K562 (cell line): ENCODE measurements at regions not wholly inside any gene's neighbourhood (a gene's known extent, or its start where the extent isn't known, plus 50 kb on each side); places are given as distances from the start of the nearest gene placed in this dataset.
A peak's percentile ranks its signal among the peaks of the same experiment; 100 is the strongest.

Experiments
- DIDO1 ChIP-seq: fragments of 450-650 bp; IDR thresholded peaks from 2 replicates; pipeline ENCODE4 v1.6.1; 2016; ENCODE audit warnings: low read depth, missing biosample characterization, missing genetic modification characterization
- FOXP1 ChIP-seq: sonication (generic); formaldehyde crosslinking; IDR thresholded peaks from 2 replicates; pipeline ENCODE4 v1.8.0; 2022; ENCODE audit warnings: mild to moderate bottlenecking, missing genetic modification reagents
- MEIS2 ChIP-seq: fragments of 450-650 bp; IDR thresholded peaks from 2 replicates; pipeline ENCODE4 v1.6.1; 2014; ENCODE audit warnings: mild to moderate bottlenecking; ENCODE audit not compliant: partially characterized antibody
- RAD51 ChIP-seq: fragments of 450-650 bp; IDR thresholded peaks from 2 replicates; pipeline ENCODE4 v1.7.1; 2016; ENCODE audit warnings: low read depth, mild to moderate bottlenecking, borderline replicate concordance
- RBFOX2 ChIP-seq: fragments of 200-400 bp; formaldehyde crosslinking; IDR thresholded peaks from 2 replicates; pipeline ENCODE4 v1.6.1; 2017; ENCODE audit warnings: low read depth, mild to moderate bottlenecking, low read length, moderate library complexity
- SMAD1 ChIP-seq: fragments of 150-350 bp; IDR thresholded peaks from 2 replicates; pipeline ENCODE4 v1.6.1; 2014; ENCODE audit warnings: low read length, low read depth; ENCODE audit not compliant: partially characterized antibody
- ZNF175 ChIP-seq: fragments of 200-800 bp; sonication (Bioruptor generic); IDR thresholded peaks from 2 replicates; pipeline ENCODE4 v1.6.1; 2016; ENCODE audit warnings: low read depth, mild to moderate bottlenecking, missing genetic modification characterization, missing compliant biosample characterization
- TF ChIP-seq, protein P1 (sequence below): fragments of 450-650 bp; IDR thresholded peaks from 2 replicates; pipeline ENCODE4 v1.6.1; 2016; ENCODE audit warnings: antibody characterized with exemption
- TF ChIP-seq, protein P2 (sequence below): fragments of 150-350 bp; conservative IDR thresholded peaks from 2 replicates; pipeline ENCODE4 v1.6.1; 2014; ENCODE audit warnings: low read length
- TF ChIP-seq, protein P3 (sequence below): fragments of 250-450 bp; sonication (Bioruptor Pico); IDR thresholded peaks from 2 replicates; pipeline ENCODE4 v1.5.0; 2021; ENCODE audit warnings: mild to moderate bottlenecking, borderline replicate concordance
- TF ChIP-seq, protein P4 (sequence below), 2 experiments: fragments of 450-650 bp; IDR thresholded peaks; 2 replicates each; pipeline ENCODE4 v1.6.1; 2016; ENCODE audit warnings: mild to moderate bottlenecking in 2 of 2, borderline replicate concordance in 1 of 2, low read depth in 1 of 2, moderate library complexity in 1 of 2
- TF ChIP-seq, protein P5 (sequence below), 2 experiments: fragments of 450-650 bp in 1 of 2; sonication (generic) in 1 of 2; formaldehyde crosslinking; conservative IDR thresholded peaks; 2 replicates each; pipeline versions ENCODE4 v1.4.0 to v1.8.1; 2020 to 2022; ENCODE audit warnings: mild to moderate bottlenecking in 1 of 2, missing genetic modification reagents in 1 of 2

DNA sequence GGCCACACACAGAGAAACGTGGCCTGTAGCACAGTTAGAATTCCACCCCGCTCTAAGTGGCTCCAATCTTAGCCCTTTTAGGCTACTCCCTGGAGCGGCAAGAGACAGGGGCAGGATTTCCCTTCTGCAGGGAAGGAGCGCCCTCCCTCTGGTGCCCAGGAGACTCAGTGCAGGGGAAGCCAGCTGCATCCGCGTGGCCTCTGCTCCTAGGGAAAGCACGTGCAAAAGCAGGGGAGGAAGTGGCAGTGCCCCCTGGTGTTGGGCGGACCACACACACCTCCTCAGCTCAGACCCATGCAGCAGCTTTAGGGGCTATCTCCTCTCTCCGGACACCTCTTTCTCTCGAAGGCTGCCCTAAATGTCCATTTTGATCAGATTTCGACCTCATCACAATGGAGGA, 50.0 kb downstream of the SPRING1 start (continued):
- TF ChIP-seq, protein P1, sequence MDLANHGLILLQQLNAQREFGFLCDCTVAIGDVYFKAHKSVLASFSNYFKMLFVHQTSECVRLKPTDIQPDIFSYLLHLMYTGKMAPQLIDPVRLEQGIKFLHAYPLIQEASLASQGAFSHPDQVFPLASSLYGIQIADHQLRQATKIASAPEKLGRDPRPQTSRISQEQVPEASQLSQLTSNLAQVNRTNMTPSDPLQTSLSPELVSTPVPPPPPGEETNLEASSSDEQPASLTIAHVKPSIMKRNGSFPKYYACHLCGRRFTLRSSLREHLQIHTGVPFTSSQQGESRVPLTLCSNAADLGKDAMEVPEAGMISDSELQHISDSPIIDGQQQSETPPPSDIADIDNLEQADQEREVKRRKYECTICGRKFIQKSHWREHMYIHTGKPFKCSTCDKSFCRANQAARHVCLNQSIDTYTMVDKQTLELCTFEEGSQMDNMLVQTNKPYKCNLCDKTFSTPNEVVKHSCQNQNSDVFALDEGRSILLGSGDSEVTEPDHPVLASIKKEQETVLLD: no peak
- no peak for TF ChIP-seq ZNF175
- TF ChIP-seq, protein P2, sequence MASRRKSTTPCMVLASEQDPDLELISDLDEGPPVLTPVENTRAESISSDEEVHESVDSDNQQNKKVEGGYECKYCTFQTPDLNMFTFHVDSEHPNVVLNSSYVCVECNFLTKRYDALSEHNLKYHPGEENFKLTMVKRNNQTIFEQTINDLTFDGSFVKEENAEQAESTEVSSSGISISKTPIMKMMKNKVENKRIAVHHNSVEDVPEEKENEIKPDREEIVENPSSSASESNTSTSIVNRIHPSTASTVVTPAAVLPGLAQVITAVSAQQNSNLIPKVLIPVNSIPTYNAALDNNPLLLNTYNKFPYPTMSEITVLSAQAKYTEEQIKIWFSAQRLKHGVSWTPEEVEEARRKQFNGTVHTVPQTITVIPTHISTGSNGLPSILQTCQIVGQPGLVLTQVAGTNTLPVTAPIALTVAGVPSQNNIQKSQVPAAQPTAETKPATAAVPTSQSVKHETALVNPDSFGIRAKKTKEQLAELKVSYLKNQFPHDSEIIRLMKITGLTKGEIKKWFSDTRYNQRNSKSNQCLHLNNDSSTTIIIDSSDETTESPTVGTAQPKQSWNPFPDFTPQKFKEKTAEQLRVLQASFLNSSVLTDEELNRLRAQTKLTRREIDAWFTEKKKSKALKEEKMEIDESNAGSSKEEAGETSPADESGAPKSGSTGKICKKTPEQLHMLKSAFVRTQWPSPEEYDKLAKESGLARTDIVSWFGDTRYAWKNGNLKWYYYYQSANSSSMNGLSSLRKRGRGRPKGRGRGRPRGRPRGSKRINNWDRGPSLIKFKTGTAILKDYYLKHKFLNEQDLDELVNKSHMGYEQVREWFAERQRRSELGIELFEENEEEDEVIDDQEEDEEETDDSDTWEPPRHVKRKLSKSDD: no peak
- TF ChIP-seq, protein P3, sequence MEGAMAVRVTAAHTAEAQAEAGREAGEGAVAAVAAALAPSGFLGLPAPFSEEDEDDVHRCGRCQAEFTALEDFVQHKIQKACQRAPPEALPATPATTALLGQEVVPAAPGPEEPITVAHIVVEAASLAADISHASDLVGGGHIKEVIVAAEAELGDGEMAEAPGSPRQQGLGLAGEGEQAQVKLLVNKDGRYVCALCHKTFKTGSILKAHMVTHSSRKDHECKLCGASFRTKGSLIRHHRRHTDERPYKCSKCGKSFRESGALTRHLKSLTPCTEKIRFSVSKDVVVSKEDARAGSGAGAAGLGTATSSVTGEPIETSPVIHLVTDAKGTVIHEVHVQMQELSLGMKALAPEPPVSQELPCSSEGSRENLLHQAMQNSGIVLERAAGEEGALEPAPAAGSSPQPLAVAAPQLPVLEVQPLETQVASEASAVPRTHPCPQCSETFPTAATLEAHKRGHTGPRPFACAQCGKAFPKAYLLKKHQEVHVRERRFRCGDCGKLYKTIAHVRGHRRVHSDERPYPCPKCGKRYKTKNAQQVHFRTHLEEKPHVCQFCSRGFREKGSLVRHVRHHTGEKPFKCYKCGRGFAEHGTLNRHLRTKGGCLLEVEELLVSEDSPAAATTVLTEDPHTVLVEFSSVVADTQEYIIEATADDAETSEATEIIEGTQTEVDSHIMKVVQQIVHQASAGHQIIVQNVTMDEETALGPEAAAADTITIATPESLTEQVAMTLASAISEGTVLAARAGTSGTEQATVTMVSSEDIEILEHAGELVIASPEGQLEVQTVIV: no peak
- TF ChIP-seq FOXP1 (CRISPR knock-in tag): 0 out of 2 replicates have a peak, but pooled peaks have one; percentile 41
- no peak for TF ChIP-seq RAD51
- TF ChIP-seq, protein P4, sequence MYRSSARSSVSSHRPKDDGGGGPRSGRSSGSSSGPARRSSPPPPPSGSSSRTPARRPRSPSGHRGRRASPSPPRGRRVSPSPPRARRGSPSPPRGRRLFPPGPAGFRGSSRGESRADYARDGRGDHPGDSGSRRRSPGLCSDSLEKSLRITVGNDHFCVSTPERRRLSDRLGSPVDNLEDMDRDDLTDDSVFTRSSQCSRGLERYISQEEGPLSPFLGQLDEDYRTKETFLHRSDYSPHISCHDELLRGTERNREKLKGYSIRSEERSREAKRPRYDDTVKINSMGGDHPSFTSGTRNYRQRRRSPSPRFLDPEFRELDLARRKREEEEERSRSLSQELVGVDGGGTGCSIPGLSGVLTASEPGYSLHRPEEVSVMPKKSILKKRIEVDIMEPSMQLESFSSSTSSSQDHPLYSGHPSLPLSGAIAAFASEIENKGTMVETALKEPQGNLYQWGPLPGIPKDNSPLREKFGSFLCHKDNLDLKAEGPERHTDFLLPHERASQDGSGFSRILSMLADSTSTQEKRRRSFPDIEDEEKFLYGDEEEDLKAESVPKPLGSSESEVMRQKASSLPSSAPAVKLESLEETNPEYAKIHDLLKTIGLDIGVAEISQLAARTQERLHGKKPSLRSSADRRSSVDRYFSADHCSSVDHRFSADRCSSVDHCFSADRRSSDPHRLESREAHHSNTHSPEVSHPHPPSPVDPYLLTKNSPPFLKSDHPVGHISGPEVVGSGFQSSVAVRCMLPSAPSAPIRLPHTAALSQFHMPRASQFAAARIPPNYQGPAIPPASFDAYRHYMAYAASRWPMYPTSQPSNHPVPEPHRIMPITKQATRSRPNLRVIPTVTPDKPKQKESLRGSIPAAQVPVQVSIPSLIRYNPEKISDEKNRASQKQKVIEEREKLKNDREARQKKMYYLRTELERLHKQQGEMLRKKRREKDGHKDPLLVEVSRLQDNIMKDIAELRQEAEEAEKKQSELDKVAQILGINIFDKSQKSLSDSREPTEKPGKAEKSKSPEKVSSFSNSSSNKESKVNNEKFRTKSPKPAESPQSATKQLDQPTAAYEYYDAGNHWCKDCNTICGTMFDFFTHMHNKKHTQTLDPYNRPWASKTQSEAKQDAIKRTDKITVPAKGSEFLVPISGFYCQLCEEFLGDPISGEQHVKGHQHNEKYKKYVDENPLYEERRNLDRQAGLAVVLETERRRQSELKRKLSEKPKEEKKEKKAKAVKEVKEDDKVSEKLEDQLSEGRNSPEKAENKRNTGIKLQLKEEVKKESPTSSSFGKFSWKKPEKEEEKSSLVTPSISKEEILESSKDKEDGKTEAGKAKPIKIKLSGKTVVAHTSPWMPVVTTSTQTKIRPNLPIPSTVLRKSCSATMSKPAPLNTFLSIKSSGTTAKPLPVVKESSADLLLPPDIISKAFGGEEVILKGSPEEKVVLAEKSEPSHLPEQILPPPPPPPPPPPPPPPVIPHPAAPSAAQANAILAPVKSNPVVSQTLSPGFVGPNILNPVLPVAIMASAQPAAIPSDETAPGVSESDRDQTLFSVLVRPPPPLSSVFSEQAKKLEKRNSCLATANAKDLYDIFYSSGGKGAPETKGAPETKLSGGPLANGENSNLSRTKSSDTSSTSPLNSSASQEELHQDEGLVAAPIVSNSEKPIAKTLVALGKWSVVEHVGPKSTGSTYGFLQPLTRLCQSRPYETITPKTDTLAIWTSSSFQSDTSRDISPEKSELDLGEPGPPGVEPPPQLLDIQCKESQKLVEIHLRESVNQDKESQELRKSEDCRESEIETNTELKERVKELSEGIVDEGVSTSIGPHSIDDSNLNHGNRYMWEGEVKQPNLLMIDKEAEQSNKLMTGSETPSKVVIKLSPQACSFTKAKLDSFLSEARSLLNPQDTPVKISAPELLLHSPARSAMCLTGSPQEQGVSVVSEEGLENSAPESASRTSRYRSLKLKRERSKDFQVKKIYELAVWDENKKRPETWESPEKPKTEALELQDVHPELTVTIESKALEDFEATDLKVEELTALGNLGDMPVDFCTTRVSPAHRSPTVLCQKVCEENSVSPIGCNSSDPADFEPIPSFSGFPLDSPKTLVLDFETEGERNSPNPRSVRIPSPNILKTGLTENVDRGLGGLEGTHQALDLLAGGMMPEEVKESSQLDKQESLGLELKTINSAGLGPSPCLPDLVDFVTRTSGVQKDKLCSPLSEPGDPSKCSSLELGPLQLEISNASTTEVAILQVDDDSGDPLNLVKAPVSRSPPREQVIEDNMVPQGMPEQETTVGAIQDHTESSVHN (IDR thresholded peaks at IDR 0.05; ENCODE audit: borderline replicate concordance in 1 of 2, low read depth in 1 of 2): no peak
- no peak for TF ChIP-seq DIDO1
- no peak for TF ChIP-seq MEIS2
- TF ChIP-seq, protein P5, sequence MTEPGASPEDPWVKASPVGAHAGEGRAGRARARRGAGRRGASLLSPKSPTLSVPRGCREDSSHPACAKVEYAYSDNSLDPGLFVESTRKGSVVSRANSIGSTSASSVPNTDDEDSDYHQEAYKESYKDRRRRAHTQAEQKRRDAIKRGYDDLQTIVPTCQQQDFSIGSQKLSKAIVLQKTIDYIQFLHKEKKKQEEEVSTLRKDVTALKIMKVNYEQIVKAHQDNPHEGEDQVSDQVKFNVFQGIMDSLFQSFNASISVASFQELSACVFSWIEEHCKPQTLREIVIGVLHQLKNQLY (CRISPR knock-in tag; conservative IDR thresholded peaks at IDR 0.05): no peak
- no peak for TF ChIP-seq SMAD1
- TF ChIP-seq RBFOX2: no peak
